T-helper 2 cell treated with Interferon-gamma antibody and Interleukin-4, amounts not matched to agents 100 ng/mL and 5 ng/mL, for 36 hours (primary cell): ENCODE measurements at regions not wholly inside any gene's neighbourhood (a gene's known extent, or its start where the extent isn't known, plus 50 kb on each side); places are given as distances from the start of the nearest gene placed in this dataset.

Source experiments
- intact Hi-C: fragments of 100-400 bp; cut with micrococcal nuclease; formaldehyde crosslinking; loops from one replicate; pipeline ENCODE4 v1.15.1; 2023

GRCh38 chr13:62292714-62293480 lies 877.2 kb upstream of the PCDH20 start:
- intact Hi-C loops, result no loop called here

GRCh38 chr13:62290542-62290941 lies 874.9 kb upstream of the PCDH20 start:
- intact Hi-C loops, result no loop called here

GRCh38 chr13:62287764-62288163 lies 872.1 kb upstream of the PCDH20 start:
- intact Hi-C loops, result no loop called here

GRCh38 chr13:62280590-62280989 lies 864.9 kb upstream of the PCDH20 start:
- intact Hi-C loops, result no loop called here

GRCh38 chr13:62278271-62278670 lies 862.6 kb upstream of the PCDH20 start:
- intact Hi-C loops, result no loop called here

- intact Hi-C loops, result no loop called here
Measured at GRCh38 chr13:62251734-62252133, 836.1 kb upstream of the PCDH20 start.

GRCh38 chr13:62250501-62251201 lies 835.0 kb upstream of the PCDH20 start:
- intact Hi-C loops, result no loop called here

- intact Hi-C loops, result no loop called here
Measured at GRCh38 chr13:62246581-62246980, 830.9 kb upstream of the PCDH20 start.

- intact Hi-C loops, result no loop called here
Measured at GRCh38 chr13:62243106-62243505, 827.5 kb upstream of the PCDH20 start.

- intact Hi-C loops, result no loop called here
Measured at GRCh38 chr13:62234780-62235440, 819.3 kb upstream of the PCDH20 start.

- intact Hi-C loops, result no loop called here
Measured at GRCh38 chr13:62210951-62211350, 795.3 kb upstream of the PCDH20 start.

- intact Hi-C loops, result no loop called here
Measured at GRCh38 chr13:62209529-62209928, 793.9 kb upstream of the PCDH20 start.

GRCh38 chr13:62207388-62207787 lies 791.7 kb upstream of the PCDH20 start:
- intact Hi-C loops, result no loop called here

GRCh38 chr13:62206165-62206564 lies 790.5 kb upstream of the PCDH20 start:
- intact Hi-C loops, result no loop called here

GRCh38 chr13:62205273-62205672 lies 789.6 kb upstream of the PCDH20 start:
- intact Hi-C loops, result no loop called here

- intact Hi-C loops, result no loop called here
Measured at GRCh38 chr13:62194371-62194770, 778.7 kb upstream of the PCDH20 start.

- intact Hi-C loops, result no loop called here
Measured at GRCh38 chr13:62193919-62194318, 778.3 kb upstream of the PCDH20 start.

- intact Hi-C loops, result no loop called here
Measured at GRCh38 chr13:62185631-62186255, 770.1 kb upstream of the PCDH20 start.

GRCh38 chr13:62176051-62176450 lies 760.4 kb upstream of the PCDH20 start:
- intact Hi-C loops, result no loop called here

- intact Hi-C loops, result no loop called here
Measured at GRCh38 chr13:62173958-62174357, 758.3 kb upstream of the PCDH20 start.

- intact Hi-C loops, result no loop called here
Measured at GRCh38 chr13:62171697-62172096, 756.0 kb upstream of the PCDH20 start.

GRCh38 chr13:62168891-62169290 lies 753.2 kb upstream of the PCDH20 start:
- intact Hi-C loops, result no loop called here
